ENCODE measurements at regions not wholly inside any gene's neighbourhood (a gene's known extent, or its start where the extent isn't known, plus 50 kb on each side); places are given as distances from the start of the nearest gene placed in this dataset.

DNA sequence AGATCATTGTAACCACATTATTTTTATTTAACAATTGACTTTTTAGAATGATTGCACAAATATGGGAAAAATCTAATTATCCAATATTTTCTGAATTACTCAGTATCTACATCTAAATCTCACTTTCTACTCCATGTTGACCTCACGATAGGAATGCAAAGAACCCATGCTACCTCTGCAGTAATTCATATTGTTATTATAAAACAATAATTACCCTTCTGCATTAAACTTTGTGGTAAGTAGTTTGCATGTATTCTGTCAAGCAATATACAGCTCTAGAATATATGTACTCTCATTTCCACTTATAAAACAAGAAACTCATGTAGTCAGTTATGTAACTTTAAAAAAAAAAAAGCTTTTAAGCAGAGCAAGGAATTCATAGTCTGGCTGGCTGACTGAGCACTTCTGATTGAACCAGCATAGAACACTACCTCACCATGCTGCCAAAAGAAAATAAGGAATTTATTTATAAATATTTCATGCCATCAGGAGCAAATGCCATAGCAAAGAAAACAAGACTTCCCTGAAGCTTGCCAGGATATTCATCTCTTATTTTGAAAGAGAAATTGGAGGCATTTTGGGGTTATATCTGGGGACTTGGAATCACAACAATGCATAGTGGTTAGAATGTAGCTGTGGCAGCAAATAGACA, 895.7 kb downstream of the XPNPEP1 start:
- Histone ChIP-seq H3K79me2 (ENCODE audit: insufficient read depth, low read length) (no peaks in the 10 kb centered on the region), H4K5ac (ENCODE audit: insufficient read length, low read depth, low read length) (no peak overlapping the region), H3K27ac (ENCODE audit: insufficient read length, low read depth, low read length) (no peak overlapping the region), H2AFZ (ENCODE audit: low read length) (no peak overlapping the region), H3K14ac (ENCODE audit: insufficient read depth, low read length) (no peak overlapping the region), H3K23ac (ENCODE audit: insufficient read length, low read depth, low read length) (no peak overlapping the region), H3K27me3 (ENCODE audit: insufficient read depth, low read length) (no peaks in the 10 kb centered on the region), H3K9ac (ENCODE audit: extremely low read depth, insufficient read length, low read length) (no peak overlapping the region), H4K91ac (ENCODE audit: insufficient read length, low read depth, low read length) (no peak overlapping the region), H3K79me1 (ENCODE audit: insufficient read depth, low read depth, low read length, poor library complexity, severe bottlenecking) (no peaks in the 10 kb centered on the region), H3T11ph (ENCODE audit: low read length) (no peak overlapping the region), H2AK5ac (ENCODE audit: insufficient read length, low read length) (no peak overlapping the region), H3K4me2 (ENCODE audit: insufficient read depth, insufficient read length, low read length) (no peak overlapping the region), H4K8ac (replicated peaks; ENCODE audit: insufficient read length, low read depth, low read length) (no peak overlapping the region), H2BK15ac (ENCODE audit: low read depth, low read length) (no peak overlapping the region), H3K56ac (ENCODE audit: insufficient read length, low read depth, low read length) (no peak overlapping the region), H3K23me2 (ENCODE audit: insufficient read length, low read depth, low read length, poor library complexity, severe bottlenecking) (no peaks in the 10 kb centered on the region), H3K4me1 (ENCODE audit: insufficient read depth, low read length) (no peaks in the 10 kb centered on the region), H2BK120ac (ENCODE audit: low read depth, low read length, poor library complexity, severe bottlenecking) (no peak overlapping the region), H3K18ac (ENCODE audit: insufficient read length, low read depth, low read length) (no peak overlapping the region), H2BK20ac (ENCODE audit: low read depth, low read length, poor library complexity, severe bottlenecking) (no peak overlapping the region), H2BK12ac (ENCODE audit: insufficient read length, low read depth, low read length) (no peak overlapping the region), H2BK5ac (ENCODE audit: insufficient read length, low read length) (no peak overlapping the region), H4K20me1 (ENCODE audit: control insufficient read depth, insufficient read depth, insufficient read length) (no peaks in the 10 kb centered on the region), H3K9me3 (ENCODE audit: control insufficient read depth, low read depth, low read length) (no peaks in the 10 kb centered on the region), H3K4ac (ENCODE audit: low read depth, low read length) (no peak overlapping the region)
- Mint-ChIP-seq H3K36me3 (ENCODE audit: insufficient read depth in 1 of 3, low read depth in 3 of 3) (no peaks in the 10 kb centered on the region; a peak in 1 of 7 replicates), H3K9me3 (peaks cover 0 to 3% of the 10 kb centered on the region in 2 experiments; a peak in 1 of 5 replicates), H3K4me1 (peaks cover 0 to under 1% of the 10 kb centered on the region in 2 experiments; a peak in 1 of 4 replicates), H3K27me3 (ENCODE audit: low read depth) (no peaks in the 10 kb centered on the region), H3K4me3 (no peak overlapping the region), H3K27ac (no peak overlapping the region)
- TF ChIP-seq CTCF (conservative IDR thresholded peaks at IDR 0.05) = no peak
- DNase-seq = no peak
- no CpG with 5 or more reads among the region's 1 CpG for whole genome bisulfite sequencing (ENCODE audit: extremely low coverage, insufficient read length, low lambda C conversion rate)

All from H9 (cell line).